HG02938 (cell line): ENCODE measurements at regions not wholly inside any gene's neighbourhood (a gene's known extent, or its start where the extent isn't known, plus 50 kb on each side); places are given as distances from the start of the nearest gene placed in this dataset.

ENCODE experiments used
- ATAC-seq: cut with Tn5 transposase; IDR thresholded peaks from one replicate; pipeline ENCODE4 v1.9.1; 2021; ENCODE audit warnings: mild to moderate bottlenecking, moderate library complexity; ENCODE audit not compliant: unreplicated experiment

DNA sequence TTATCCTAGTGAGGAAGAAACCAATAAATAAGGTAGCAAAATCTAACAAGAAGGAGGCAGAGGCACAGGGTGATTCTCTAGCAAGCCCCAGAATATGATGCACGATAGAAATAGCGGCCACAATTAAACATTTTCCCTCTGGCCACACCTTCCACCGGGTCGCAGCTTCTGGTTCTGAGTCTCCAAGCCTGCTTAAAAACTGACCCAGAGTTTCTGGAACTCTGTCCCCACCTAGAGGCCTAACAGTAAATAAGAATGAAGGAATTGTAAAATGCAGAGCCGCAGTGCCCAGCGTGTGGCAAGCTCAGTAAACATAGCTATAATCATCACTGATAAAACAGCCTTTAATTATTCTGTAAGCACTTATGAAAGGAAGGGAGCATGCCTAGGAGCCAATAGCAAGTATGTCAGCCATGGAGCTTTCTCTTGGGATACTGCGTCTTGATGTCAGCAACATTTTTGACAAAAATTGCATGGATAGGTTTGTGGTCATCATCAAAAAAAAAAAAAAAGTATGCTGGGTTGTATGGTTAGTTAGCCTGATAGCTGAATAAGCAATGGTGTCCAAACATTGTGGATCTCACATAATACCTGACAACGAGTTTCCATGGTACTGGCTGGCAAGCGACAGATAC is 465.5 kb downstream of the DNAH5 start:
- no peak for ATAC-seq

GRCh38 chr5:13477118-13477737 is 467.3 kb downstream of the DNAH5 start:
- no peak for ATAC-seq

GRCh38 chr5:13472842-13473241 is 471.6 kb downstream of the DNAH5 start:
- ATAC-seq, result no peak

DNA sequence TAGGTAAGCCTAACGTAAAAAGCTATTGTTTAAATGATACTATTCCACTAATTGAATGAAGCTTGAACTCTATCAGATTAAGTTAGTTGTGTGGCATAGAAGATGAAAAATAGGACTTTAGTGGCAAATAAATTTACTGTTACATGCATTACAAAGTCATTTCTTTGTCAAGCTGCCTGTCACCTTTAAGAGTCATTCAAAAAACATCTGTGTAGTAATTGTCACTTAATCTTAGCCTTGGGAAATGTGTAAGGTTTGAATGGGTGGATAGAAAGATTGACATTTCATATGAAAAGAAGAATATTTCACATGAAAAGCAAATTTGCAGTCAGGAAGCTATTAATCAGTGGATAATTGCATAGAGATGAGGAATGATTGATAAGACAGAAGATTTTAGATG is 473.5 kb downstream of the DNAH5 start:
- no peak for ATAC-seq

DNA sequence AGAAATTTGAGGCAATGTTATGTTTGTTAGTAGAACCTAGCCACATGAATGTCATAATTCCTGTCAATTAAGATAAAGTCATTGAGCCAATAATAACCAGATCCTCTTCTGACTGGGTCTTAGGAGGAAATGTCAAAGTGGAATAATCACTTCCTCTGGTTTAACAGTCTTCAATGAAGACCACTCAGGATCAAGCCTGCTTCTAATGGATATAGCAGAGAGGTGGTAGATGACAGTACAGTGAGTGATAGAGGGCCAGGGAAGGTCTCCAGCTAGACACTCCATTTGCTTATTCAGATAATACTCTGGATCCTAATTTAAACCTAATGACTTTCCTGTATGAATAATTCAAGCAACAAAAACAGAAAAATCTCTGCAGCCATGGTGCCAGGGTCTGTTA is 474.2 kb downstream of the DNAH5 start:
- ATAC-seq, result no peak

DNA sequence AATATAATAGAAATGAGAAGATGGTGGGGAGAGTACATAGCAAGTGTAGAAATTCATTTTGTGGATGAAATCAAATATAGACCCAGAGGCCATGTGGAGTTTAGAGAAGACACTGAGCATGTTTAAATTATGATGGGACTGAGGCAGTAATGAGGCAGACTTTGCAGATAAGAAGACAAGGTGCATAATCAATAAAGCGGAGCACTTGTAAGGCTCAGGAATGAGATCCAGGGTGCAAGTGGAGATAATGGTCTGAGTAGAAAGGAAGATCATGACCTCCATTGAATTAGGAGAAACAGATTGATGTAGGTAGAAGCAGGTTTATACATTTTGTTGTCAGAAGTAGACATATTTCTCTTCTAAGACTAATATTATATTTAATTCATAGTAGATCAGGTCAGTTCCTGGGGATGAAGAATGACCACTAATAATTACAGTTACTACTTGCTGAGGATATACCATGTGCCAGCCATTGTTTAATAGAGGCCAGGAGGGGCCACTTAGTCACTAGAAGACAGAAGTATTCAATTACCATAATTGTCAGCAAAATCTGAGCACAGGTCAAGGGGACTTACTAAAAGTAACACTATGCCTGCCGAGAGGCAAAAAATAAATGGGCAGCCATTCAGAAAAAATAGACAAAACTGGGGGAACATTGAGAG is 479.8 kb downstream of the DNAH5 start:
- ATAC-seq, result no peak

DNA sequence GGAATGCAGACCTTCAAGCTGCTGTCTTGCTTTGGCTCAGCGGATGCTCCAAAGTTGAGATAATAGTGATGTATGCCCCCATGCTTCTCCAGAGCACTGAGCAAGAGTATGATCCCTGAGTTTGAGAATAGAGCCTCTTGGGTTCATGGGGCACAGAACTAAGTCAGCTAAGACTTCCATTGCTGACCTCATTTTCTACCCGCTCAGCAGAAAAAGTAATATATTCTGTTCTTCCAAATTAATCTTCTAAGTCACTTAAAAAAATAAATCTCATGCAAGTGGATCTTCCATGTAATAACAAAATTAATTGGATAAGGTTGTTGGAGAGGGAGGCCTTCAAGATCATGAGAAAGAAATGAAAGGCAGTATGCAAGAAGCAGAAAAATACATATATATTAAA is 483.9 kb downstream of the DNAH5 start:
- no peak for ATAC-seq

DNA sequence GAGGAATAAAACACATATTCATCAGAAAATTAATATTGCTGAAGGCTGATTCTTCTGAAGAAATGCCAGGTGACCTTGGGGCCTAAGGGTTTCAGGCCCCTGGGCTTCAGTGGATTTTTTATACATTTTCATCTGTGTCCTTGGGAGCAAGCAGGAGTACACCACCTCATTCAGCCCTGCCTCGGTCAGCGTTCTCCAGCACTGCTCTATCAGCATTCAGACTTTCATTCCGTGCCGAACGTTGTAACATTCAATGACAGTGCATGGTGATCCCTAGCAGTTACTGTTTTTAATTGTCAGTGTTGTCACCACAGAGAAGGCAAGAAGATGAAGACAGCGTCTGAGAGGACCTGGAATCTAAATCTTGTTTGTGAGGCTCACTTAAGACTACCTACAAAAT is 490.4 kb downstream of the DNAH5 start:
- no peak for ATAC-seq

DNA sequence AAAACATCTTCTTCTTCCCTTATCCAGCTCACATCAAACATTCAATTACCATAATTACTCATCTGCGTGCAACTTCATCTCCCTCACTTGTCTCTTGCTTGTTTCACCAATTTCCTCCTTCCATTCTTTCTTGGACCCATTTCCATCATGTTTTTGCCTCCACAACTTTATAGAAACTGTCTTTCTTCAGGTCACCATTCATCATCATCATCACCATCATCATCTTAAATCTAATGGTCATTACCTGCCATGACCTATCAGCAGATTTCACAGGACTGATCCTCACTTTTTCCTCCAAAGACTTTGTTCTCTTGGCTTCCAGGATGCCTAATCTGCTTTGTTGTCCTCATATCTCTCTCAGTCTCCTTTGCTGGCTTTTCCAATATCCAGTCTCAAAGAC is 495.6 kb downstream of the DNAH5 start:
- no peak for ATAC-seq

DNA sequence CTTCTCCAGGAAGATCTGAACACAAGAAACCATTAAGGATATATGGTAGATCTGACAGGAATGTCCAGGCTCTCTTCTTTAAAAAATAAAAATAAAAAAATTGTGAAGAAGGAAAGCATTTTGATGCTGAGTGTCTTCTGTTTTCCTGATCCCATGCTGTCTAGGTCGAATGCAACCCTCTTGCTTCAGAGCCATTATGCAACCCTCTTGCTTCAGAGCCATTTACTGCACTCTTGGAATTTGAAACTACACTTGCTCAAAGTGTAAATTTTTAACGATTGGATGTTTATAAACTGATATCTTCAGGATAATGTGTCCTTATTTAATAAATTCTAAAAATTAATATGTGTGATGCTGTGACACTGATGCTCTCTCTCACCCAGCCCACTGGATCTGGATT is 505.1 kb downstream of the DNAH5 start:
- ATAC-seq, result no peak

GRCh38 chr5:13427827-13428557 is 516.5 kb downstream of the DNAH5 start:
- ATAC-seq, result no peak

DNA sequence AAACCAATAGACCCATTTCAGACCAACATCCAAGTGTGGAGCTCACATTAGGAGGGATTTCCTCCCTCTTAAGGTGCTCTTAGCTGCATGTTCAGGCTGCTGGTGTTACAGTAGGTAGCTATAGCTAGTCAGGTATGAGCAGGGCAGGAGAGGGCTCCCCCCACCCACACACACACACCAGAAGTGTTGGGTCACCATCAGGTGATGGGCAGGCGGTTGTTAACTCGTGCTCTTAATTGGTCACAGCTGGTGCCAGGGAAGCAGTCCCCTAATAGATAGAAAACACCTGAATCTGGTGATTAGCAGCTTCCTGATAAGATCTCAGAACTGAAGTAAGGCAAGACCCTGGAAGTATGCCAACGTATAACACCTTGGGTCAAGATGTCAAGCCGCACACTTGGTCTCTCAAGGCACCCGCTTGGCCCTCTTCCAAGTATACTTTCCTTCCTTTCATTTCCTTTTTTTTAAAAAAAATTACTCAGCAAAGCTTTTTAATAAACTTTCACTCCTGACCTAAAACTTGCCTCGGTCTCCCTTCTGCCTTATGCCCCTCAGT is 532.4 kb downstream of the DNAH5 start:
- no peak for ATAC-seq

- no peak for ATAC-seq
Observed at GRCh38 chr5:13408616-13409015, 535.9 kb downstream of the DNAH5 start.

DNA sequence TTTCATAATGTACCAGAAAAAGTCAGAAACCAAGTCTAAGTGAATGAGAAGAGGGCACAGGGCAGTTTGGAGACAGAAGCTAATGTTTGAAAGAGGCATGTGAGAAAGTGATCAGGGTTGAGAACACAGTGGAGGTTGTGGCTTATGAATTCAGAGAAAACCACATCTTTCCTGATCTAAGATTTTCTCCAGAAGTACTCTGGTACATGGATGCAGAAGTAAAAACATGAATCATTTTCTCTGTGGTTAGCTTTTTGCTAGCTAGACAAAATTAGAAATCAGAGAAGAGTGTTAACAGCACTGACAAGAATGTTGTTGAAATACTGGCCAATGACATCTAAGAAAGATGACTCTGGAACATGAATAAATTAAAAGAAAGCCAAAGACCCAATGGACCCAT is 541.1 kb downstream of the DNAH5 start:
- no peak for ATAC-seq

- ATAC-seq, result no peak
Observed at GRCh38 chr5:13385066-13385465, 559.4 kb downstream of the DNAH5 start.

- no peak for ATAC-seq
Observed at GRCh38 chr5:13382232-13382631, 562.3 kb downstream of the DNAH5 start.

DNA sequence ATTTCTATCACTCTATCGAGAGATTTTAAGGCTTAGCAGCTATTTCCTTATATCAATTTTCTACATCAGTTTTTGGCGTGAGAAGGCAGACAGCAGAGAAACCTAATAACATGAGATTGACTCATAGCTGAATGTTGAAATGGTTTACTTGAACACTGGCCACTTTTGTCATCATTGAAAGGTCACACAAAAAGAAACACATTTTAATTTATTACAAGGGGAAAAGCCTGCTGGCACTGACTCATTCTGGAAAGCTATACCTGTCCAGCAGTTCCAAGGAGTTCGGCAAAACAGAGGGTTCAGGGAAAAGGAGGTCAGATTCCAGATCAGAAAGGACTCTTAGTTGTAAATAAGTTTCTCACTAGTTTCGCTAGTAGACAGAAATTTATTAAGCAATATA is 566.4 kb downstream of the DNAH5 start:
- no peak for ATAC-seq

DNA sequence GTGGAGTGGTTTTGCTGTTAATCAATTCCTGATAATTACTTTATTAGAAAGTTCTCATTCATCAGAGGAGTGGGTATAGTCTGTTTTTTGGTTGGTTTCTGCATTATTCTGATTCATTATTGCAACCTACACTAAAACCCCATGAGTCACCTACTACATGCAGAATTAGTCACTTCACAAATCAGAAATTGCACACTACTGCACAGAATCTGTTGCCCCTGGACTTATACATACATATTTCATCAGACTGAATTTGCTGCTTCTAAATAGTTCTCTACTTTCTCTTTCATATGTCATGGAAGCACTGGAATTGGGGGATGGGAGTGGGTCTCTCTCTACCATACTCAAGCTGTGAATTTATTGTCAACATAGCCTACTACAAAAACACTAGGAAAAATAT is 585.1 kb downstream of the DNAH5 start:
- no peak for ATAC-seq

- no peak for ATAC-seq
Observed at GRCh38 chr5:13358342-13358741, 586.1 kb downstream of the DNAH5 start.

- ATAC-seq, result no peak
Observed at GRCh38 chr5:13357929-13358328, 586.6 kb downstream of the DNAH5 start.

- ATAC-seq, result no peak
Observed at GRCh38 chr5:13356226-13356625, 588.3 kb downstream of the DNAH5 start.

GRCh38 chr5:13354611-13355010 is 589.9 kb downstream of the DNAH5 start:
- ATAC-seq, result no peak
